Adrenal gland (tissue), 9 donors: ENCODE measurements at regions not wholly inside any gene's neighbourhood (a gene's known extent, or its start where the extent isn't known, plus 50 kb on each side); places are given as distances from the start of the nearest gene placed in this dataset.
"Not testable (repeated sequence)": the region's sequence is repeated elsewhere in the genome, so short reads cannot be mapped to it uniquely, and the experiment has no call there.

Experiments
- DNase-seq, 7 donors: peaks; one replicate each; pipeline ENCODE4 v3.0.0-alpha.2; 2019 to 2020
- H3K27ac ChIP-seq, 5 donors: fragments of 200-600 bp; sonication (generic) in 4 of 5; 1 replicate in 3 of 5; 2 replicates in 2 of 5; pipeline versions ENCODE4 v1.5.1 to v1.8.0; 2016 to 2020; ENCODE audit warnings: mild to moderate bottlenecking in 1 of 5
- H3K27me3 ChIP-seq: fragments of 200-600 bp; 2 replicates; pipeline ENCODE4 v1.8.0; 2021
- H3K36me3 ChIP-seq, 2 donors: fragments of 200-600 bp; replicated peaks in 1 of 2; 1 replicate in 1 of 2; 2 replicates in 1 of 2; pipeline versions ENCODE4 v1.5.1 to v1.8.0; 2018 to 2022
- H3K4me1 ChIP-seq, 2 donors: fragments of 200-600 bp; replicated peaks in 1 of 2; 1 replicate in 1 of 2; 2 replicates in 1 of 2; pipeline versions ENCODE4 v1.5.1 to v1.8.0; 2018 to 2021
- H3K4me3 ChIP-seq, 4 donors: fragments of 200-600 bp; sonication (generic) in 3 of 4; one replicate each; pipeline ENCODE4 v1.5.1; 2016 to 2018
- H3K9me3 ChIP-seq, 3 donors: fragments of 200-600 bp; sonication (generic) in 1 of 3; replicated peaks in 1 of 3; 1 replicate in 2 of 3; 2 replicates in 1 of 3; pipeline versions ENCODE4 v1.5.1 to v1.8.0; 2016 to 2021
- POLR2A ChIP-seq, 2 donors: fragments of 450-650 bp; IDR thresholded peaks; one replicate each; pipeline ENCODE4 v1.6.1; 2017; ENCODE audit warnings: antibody characterized with exemption in 2 of 2, mild to moderate bottlenecking in 2 of 2, moderate library complexity in 1 of 2
- WGBS, 4 donors: extraction: QIAGEN DNeasy Blood & Tissue Kit in 2 of 4; methylation state at CpG; one replicate each; pipeline versions ENCODE4 v1.1.5 to v1.1.7; 2013 to 2017; 5-methylcytosine and 5-hydroxymethylcytosine counted together
- intact Hi-C, 2 donors: fragments of 100-400 bp; cut with DNase I; formaldehyde crosslinking; loops; one replicate each; pipeline versions ENCODE4 v1.14.1 to v1.15.0; 2022 to 2023
- TF ChIP-seq, protein P1 (sequence below), 6 experiments: fragments of 450-650 bp in 4 of 6; fragments of 200-600 bp in 2 of 6; sonication (generic) in 1 of 6; IDR thresholded peaks; 1 replicate in 5 of 6; 2 replicates in 1 of 6; pipeline versions ENCODE4 v1.5.1 to v1.8.0; 2016 to 2021; ENCODE audit warnings: antibody characterized with exemption in 6 of 6, mild to moderate bottlenecking in 2 of 6, moderate library complexity in 1 of 6
- donor health status: healthy with polysubstance abuse.
- donor health status: Bipolar disorder and iron deficiency.
- donor health status: DM: yes; HTN: yes; CAD: no.
- donor health status: DM: no; HTN: no; CAD: no.
- donor health status: DM: no; HTN: no; CAD: no.

DNA sequence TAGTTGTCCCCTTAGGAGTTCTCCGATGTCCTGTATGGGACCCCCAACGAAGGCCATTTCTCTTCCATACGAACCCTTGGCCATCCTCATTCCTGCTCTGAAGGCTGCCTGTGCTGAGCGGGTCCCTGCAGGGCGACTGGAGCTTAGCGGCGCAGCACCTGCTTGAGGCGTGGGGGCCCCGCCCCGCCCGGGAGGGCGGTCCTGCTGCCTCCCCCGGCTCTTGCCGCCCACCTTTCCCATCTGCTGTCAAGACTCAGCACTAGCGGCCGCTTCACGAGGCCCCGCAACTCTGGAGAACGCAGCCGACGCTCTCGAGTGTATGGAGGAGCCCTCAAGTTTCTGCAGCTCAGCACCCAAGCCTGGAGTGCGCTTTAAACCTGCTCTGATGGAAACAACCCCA, 197.7 kb downstream of the TRIML1 start:
- intact Hi-C loops, result no loop called here
- 85 to 97% (median 93%) methylated on average over 12 to 23 of the region's 23 CpGs for WGBS, 4 donors
- H3K9me3 ChIP-seq, result no peaks in the 10 kb centered on the region

DNA sequence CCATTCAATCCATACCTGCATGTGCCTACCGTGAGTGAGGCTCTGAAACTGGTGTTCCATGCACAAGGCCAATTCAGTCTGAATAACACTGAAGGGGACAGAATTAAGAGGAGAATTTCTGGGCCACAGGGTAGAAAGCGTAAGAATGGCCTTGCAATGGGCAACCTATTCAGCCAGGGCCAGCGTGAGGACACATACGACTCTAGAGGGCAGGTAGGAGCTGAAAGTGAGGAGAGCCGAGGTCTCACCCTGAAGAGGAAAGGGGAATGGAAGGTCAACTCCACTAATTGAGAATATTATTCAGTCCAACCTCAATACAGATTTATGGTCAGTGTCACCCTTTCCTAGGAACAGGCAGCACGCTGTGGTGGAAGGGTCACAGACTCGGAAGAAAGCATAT, 202.2 kb downstream of the TRIML1 start:
- WGBS, 4 donors, result 84 to 92% (median 86%) methylated on average over 7 of the region's 7 CpGs
- H3K4me3 ChIP-seq, result no peak overlapping the region
- intact Hi-C loops, result no loop called here
- no peaks in the 10 kb centered on the region for H3K4me1 ChIP-seq
- no peak overlapping the region for H3K27ac ChIP-seq
- no peaks in the 10 kb centered on the region for H3K27me3 ChIP-seq
- DNase-seq, result no peak
- no peaks in the 10 kb centered on the region for H3K36me3 ChIP-seq
- no peaks in the 10 kb centered on the region for H3K9me3 ChIP-seq
- no peak for TF ChIP-seq POLR2A (IDR thresholded peaks at IDR 0.05)
- TF ChIP-seq, protein P1, sequence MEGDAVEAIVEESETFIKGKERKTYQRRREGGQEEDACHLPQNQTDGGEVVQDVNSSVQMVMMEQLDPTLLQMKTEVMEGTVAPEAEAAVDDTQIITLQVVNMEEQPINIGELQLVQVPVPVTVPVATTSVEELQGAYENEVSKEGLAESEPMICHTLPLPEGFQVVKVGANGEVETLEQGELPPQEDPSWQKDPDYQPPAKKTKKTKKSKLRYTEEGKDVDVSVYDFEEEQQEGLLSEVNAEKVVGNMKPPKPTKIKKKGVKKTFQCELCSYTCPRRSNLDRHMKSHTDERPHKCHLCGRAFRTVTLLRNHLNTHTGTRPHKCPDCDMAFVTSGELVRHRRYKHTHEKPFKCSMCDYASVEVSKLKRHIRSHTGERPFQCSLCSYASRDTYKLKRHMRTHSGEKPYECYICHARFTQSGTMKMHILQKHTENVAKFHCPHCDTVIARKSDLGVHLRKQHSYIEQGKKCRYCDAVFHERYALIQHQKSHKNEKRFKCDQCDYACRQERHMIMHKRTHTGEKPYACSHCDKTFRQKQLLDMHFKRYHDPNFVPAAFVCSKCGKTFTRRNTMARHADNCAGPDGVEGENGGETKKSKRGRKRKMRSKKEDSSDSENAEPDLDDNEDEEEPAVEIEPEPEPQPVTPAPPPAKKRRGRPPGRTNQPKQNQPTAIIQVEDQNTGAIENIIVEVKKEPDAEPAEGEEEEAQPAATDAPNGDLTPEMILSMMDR (IDR thresholded peaks at IDR 0.05), result no peak

More for the DNA sequence above, 197.7 kb downstream of the TRIML1 start:
- Histone ChIP-seq H3K4me3 (no peak overlapping the region), H3K36me3 (no peaks in the 10 kb centered on the region), H3K27ac (no peak overlapping the region), H3K27me3 (no peaks in the 10 kb centered on the region), H3K4me1 (no peaks in the 10 kb centered on the region)
- DNase-seq, result no peak
- TF ChIP-seq, protein P1 (IDR thresholded peaks at IDR 0.05), result no peak
- no peak for TF ChIP-seq POLR2A (IDR thresholded peaks at IDR 0.05)

DNA sequence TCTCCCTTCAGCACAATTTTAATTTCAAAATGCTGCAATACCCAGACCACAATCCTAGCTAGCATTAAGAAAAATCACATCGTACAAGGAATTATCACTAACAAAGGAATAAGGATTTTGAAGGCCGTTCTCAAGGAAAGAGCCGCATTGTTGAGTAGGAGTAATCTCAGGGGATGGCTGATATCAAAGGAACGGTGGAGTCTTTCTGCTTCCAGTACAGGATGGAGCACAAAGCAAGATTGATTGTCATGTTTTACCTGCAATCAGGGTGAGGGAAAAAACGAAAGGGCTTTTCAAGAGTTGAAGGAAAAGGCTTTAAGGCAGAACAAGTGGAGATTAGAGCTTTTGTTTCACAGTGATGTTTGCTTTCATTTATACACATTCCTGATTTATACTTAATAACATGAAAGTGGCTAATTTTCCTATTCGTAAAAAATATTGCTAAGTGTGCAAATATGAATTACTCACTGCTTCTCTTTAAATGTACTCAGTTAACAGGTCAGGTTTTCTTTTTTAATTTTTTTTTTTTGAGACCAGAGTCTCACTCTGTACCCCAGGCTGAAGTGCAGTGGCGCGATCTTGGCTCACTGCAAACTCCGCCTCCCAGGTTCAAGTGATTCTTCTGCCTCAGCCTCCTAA, 207.0 kb downstream of the TRIML1 start:
- Histone ChIP-seq H3K4me3 (no peak overlapping the region), H3K4me1 (no peaks in the 10 kb centered on the region), H3K27ac (no peak overlapping the region), H3K9me3 (no peaks in the 10 kb centered on the region), H3K36me3 (no peaks in the 10 kb centered on the region), H3K27me3 (no peaks in the 10 kb centered on the region)
- DNase-seq, result no peak
- 55 to 65% (median 59%) methylated on average over 9 of the region's 9 CpGs for WGBS, 4 donors
- intact Hi-C loops, result no loop called here
- no peak for TF ChIP-seq POLR2A (IDR thresholded peaks at IDR 0.05)
- TF ChIP-seq, protein P1 (IDR thresholded peaks at IDR 0.05), result no peak

DNA sequence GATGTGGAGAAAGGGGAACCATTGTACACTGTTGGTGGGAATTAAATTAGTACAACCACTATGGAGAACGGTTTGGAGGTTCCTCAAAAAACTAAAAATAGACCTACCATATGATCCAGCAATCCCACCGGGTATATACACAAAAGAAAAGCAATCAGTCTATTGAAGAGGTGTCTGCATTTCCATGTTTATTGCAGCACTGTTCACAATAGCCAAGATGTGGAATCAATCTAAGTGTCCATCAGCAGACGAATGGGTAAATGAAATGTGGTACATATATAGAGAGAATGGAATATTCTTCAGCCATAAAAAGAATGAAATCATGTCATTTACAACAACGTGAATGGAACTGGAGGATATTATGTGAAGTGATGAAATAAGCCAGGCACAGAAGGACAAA, 208.1 kb downstream of the TRIML1 start:
- TF ChIP-seq POLR2A (IDR thresholded peaks at IDR 0.05), result no peak
- TF ChIP-seq, protein P1 (IDR thresholded peaks at IDR 0.05), result no peak
- no peak for DNase-seq
- Histone ChIP-seq H3K4me1 (no peaks in the 10 kb centered on the region), H3K27ac (no peak overlapping the region), H3K9me3 (no peaks in the 10 kb centered on the region), H3K36me3 (no peaks in the 10 kb centered on the region), H3K4me3 (no peak overlapping the region), H3K27me3 (no peaks in the 10 kb centered on the region)
- intact Hi-C loops, result no loop called here
- 67 to 82% (median 75%) methylated on average over 4 of the region's 4 CpGs for WGBS, 4 donors

- H3K4me1 ChIP-seq, intact Hi-C loops, H3K27me3 ChIP-seq, H3K36me3 ChIP-seq, H3K4me3 ChIP-seq, H3K27ac ChIP-seq, H3K9me3 ChIP-seq, DNase-seq: not testable (repeated sequence)
- WGBS, 4 donors, result 90 to 93% (median 91%) methylated on average over 10 of the region's 10 CpGs
These were observed 210.3 kb downstream of the TRIML1 start for GRCh38 chr4:188349569-188349968.
